HL-60 (cell line): ENCODE measurements at regions not wholly inside any gene's neighbourhood (a gene's known extent, or its start where the extent isn't known, plus 50 kb on each side); places are given as distances from the start of the nearest gene placed in this dataset.

ENCODE experiments used
- CTCF ChIP-seq: IDR thresholded peaks from one replicate; pipeline ENCODE4 v1.5.1; 2011; ENCODE audit warnings: low read length, control low read depth, inconsistent platforms; ENCODE audit not compliant: insufficient read depth
- REST ChIP-seq: IDR thresholded peaks from 2 replicates; pipeline ENCODE4 v1.6.1; 2012; ENCODE audit warnings: low read depth; ENCODE audit not compliant: insufficient replicate concordance

GRCh38 chr17:77314601-77315000 is 173.8 kb downstream of the SEC14L1 start:
- TF ChIP-seq REST = no peak
- TF ChIP-seq CTCF = no peak
